Choroid plexus epithelial cell (primary cell): ENCODE measurements at regions not wholly inside any gene's neighbourhood (a gene's known extent, or its start where the extent isn't known, plus 50 kb on each side); places are given as distances from the start of the nearest gene placed in this dataset.
A peak's percentile ranks its signal among the peaks of the same experiment; 100 is the strongest.

Experiments
- DNase-seq: peaks from one replicate; pipeline ENCODE4 v3.0.0-alpha.2; 2010; ENCODE audit warnings: low read depth
- H3K4me3 ChIP-seq: 2 replicates; pipeline ENCODE4 v1.5.1; 2011; ENCODE audit warnings: low read depth, mild to moderate bottlenecking, control low read depth, low read length, moderate library complexity
- TF ChIP-seq, protein P1 (sequence below): conservative IDR thresholded peaks from 2 replicates; pipeline ENCODE4 v1.5.1; 2011; ENCODE audit warnings: low read depth, mild to moderate bottlenecking, control low read depth, inconsistent platforms, low read length, moderate library complexity

DNA sequence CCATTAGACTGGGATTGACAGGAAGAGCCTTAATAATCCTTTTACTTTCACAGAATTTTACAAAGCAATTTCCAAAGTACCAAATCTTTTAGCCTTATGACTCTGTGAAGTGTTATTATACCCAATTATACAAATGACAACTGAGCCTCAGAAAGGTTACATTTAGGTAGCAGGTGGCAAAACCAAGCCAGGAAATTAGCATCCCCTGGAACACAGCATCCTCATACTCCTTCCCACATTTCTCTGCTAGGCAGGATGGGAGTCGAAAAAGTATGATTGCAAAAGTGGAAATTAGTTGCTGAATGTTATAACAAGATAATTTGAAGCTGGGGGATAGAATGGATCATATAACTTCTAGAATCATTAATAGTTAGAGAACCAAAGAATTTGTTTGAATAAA is 359.7 kb upstream of the PDGFD start:
- TF ChIP-seq, protein P1, sequence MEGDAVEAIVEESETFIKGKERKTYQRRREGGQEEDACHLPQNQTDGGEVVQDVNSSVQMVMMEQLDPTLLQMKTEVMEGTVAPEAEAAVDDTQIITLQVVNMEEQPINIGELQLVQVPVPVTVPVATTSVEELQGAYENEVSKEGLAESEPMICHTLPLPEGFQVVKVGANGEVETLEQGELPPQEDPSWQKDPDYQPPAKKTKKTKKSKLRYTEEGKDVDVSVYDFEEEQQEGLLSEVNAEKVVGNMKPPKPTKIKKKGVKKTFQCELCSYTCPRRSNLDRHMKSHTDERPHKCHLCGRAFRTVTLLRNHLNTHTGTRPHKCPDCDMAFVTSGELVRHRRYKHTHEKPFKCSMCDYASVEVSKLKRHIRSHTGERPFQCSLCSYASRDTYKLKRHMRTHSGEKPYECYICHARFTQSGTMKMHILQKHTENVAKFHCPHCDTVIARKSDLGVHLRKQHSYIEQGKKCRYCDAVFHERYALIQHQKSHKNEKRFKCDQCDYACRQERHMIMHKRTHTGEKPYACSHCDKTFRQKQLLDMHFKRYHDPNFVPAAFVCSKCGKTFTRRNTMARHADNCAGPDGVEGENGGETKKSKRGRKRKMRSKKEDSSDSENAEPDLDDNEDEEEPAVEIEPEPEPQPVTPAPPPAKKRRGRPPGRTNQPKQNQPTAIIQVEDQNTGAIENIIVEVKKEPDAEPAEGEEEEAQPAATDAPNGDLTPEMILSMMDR: no peak
- DNase-seq: no peak
- H3K4me3 ChIP-seq: no peak overlapping the region

- TF ChIP-seq, protein P1: no peak
- H3K4me3 ChIP-seq: no peak overlapping the region
- peak; percentile 70 for DNase-seq
Observed at GRCh38 chr11:104522650-104523049, 358.7 kb upstream of the PDGFD start.

DNA sequence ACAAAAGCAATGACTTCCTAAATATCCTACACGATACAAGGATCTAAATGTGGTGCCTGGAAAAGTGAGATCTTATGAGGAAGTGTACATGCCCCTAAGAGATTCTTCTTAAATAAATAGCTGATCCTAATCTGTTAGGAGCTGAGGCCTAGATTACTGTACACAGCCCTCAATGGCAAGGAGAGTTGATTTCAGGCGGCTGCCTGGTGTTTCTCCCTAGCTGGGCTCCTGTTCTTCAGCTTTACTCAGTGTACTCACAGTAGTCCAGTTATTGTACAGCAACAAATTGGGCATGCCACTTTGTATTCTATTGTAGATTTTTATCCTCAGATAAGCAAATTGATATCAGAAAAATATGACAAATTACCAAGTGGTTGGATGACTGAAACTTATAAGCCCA is 358.2 kb upstream of the PDGFD start:
- TF ChIP-seq, protein P1: no peak

DNA sequence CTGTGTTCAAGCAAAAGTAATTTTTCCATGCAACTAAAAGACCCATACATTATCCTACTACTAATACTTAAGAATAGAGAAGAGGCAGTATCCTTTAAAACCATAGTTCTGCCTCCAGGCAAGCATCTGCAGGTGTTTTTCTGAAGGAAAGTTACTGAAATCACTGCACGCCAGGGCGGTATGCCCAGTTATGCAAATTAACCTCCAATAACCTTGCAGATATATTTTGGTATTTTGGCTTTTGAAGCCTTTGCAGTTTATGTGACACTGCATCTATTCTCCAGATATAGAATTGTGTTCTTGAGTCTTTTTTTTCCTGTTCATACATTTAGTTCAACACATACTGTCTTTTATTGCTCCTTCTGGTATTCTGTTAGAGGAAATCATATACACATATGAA is 346.2 kb upstream of the PDGFD start:
- TF ChIP-seq, protein P1: no peak

More for the DNA sequence above, 358.2 kb upstream of the PDGFD start:
- H3K4me3 ChIP-seq: no peak overlapping the region
- DNase-seq: no peak

GRCh38 chr11:104490182-104490581 is 326.2 kb upstream of the PDGFD start:
- DNase-seq: peak; percentile 22
- TF ChIP-seq, protein P1: no peak

More for the DNA sequence above, 346.2 kb upstream of the PDGFD start:
- DNase-seq: no peak
- H3K4me3 ChIP-seq: no peak overlapping the region

DNA sequence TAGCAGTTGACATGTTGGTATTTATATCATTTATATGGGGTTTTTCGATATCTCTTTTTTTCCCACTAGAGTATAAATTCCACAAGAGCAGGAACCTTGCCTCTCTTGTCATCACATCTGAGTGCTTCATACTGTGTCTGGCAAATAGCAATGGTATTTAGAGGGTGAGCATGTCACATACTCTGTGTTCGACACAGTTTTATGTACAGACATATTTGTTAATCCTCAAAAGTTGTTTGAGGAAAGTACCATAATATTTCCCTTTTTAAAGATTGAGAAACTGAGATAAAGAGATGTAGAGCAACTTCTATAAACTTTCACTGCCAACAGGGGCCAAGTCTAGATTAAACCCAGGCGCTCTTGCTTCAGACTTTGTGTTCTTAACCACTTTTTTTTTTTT is 324.6 kb upstream of the PDGFD start:
- no peak for DNase-seq
- no peak overlapping the region for H3K4me3 ChIP-seq
- TF ChIP-seq, protein P1: no peak

More at GRCh38 chr11:104490182-104490581, 326.2 kb upstream of the PDGFD start:
- H3K4me3 ChIP-seq: no peak overlapping the region

GRCh38 chr11:104487046-104487806 is 323.3 kb upstream of the PDGFD start:
- H3K4me3 ChIP-seq: no peak overlapping the region
- DNase-seq: peak; percentile 61
- TF ChIP-seq, protein P1: no peak
